ENCODE measurements at regions not wholly inside any gene's neighbourhood (a gene's known extent, or its start where the extent isn't known, plus 50 kb on each side); places are given as distances from the start of the nearest gene placed in this dataset.

- Histone ChIP-seq H3K4me1 (no peaks in the 10 kb centered on the region; the same call in 1 of the 2 replicates), H3K27me3 (no peaks in the 10 kb centered on the region), H3K4me3 (ENCODE audit: low read depth, low read length) (no peak overlapping the region), H3K9me3 (no peaks in the 10 kb centered on the region; the same call in 1 of the 2 replicates), H3K36me3 (no peaks in the 10 kb centered on the region)
- no peak for TF ChIP-seq CTCF (IDR thresholded peaks at IDR 0.05; ENCODE audit: low read depth, low read length)
- DNase-seq, result no peak
These were observed 99.6 kb downstream of the RPLP1 start for GRCh38 chr15:69552057-69552815.

DNA sequence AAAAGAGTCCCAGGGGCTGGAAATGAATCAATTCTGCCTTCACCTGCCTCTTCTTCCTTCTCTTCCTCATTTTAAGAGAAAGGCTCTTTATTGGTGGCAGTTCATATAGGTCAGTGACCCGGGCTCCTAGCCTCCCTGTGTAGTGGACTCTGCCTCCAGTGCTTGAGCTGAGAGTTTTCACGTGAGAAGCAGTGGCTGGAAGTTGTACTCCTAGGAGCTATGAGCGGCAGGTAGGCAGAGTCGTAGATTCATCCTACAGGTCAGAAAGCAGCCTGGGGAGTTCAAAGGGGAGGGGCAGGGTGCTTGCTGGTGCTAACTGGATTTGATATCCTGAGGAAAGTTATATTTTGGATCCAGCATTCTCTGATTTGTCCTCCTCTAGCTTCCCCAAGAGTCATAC, 101.1 kb downstream of the RPLP1 start:
- no peak for TF ChIP-seq CTCF (IDR thresholded peaks at IDR 0.05; ENCODE audit: low read depth, low read length)
- no peak overlapping the region for H3K4me3 ChIP-seq (ENCODE audit: low read depth, low read length)
- no peaks in the 10 kb centered on the region for H3K36me3 ChIP-seq
- no peaks in the 10 kb centered on the region; the same call in 1 of the 2 replicates for H3K4me1 ChIP-seq
- no peaks in the 10 kb centered on the region for H3K27me3 ChIP-seq
- no peaks in the 10 kb centered on the region; the same call in 1 of the 2 replicates for H3K9me3 ChIP-seq
- DNase-seq, result no peak

DNA sequence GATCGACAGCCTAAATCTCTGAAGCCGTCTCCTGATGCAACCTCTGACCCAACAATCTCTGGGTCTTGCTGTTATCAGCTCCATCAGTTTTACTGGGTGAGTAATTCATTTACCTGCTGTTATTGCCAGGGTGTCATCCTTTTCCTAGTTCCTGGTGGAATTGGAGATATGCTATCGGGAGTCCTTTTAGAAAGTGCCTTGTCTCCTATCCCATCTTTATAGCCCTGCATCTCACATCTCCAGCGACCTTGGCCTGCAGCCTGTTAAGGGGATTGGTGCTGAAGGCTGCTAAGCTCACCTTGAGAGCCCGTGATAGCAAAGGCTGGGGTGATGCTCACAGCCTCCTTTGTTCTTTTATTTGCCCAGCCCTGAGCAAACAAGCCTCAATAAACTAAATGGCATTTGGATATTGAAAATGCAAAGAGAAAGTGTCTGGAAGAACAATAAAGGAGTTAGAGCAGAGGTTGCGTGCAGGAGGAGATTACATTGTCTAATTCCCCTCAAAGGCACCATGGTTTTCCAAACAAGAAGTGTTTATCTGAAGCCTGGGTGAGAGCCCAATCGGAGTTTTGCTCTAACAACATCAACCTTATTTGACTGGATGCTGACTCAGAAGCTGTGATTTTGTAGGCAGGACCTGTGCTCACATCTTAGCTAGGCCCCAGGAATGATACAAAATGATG, 101.8 kb downstream of the RPLP1 start:
- DNase-seq, result no peak
- no peak overlapping the region for H3K4me3 ChIP-seq (ENCODE audit: low read depth, low read length)
- H3K9me3 ChIP-seq, result no peaks in the 10 kb centered on the region; the same call in 1 of the 2 replicates
- TF ChIP-seq CTCF (IDR thresholded peaks at IDR 0.05; ENCODE audit: low read depth, low read length), result no peak
- no peaks in the 10 kb centered on the region for H3K36me3 ChIP-seq
- H3K4me1 ChIP-seq, result no peaks in the 10 kb centered on the region
- H3K27me3 ChIP-seq, result no peaks in the 10 kb centered on the region

- TF ChIP-seq CTCF (IDR thresholded peaks at IDR 0.05; ENCODE audit: low read depth, low read length), result no peak
- H3K4me1 ChIP-seq, result no peaks in the 10 kb centered on the region
- no peak for DNase-seq
- no peaks in the 10 kb centered on the region for H3K27me3 ChIP-seq
- no peaks in the 10 kb centered on the region for H3K36me3 ChIP-seq
- no peaks in the 10 kb centered on the region; the same call in 1 of the 2 replicates for H3K9me3 ChIP-seq
- no peak overlapping the region for H3K4me3 ChIP-seq (ENCODE audit: low read depth, low read length)
These were observed 102.5 kb downstream of the RPLP1 start for GRCh38 chr15:69555080-69555479.

DNA sequence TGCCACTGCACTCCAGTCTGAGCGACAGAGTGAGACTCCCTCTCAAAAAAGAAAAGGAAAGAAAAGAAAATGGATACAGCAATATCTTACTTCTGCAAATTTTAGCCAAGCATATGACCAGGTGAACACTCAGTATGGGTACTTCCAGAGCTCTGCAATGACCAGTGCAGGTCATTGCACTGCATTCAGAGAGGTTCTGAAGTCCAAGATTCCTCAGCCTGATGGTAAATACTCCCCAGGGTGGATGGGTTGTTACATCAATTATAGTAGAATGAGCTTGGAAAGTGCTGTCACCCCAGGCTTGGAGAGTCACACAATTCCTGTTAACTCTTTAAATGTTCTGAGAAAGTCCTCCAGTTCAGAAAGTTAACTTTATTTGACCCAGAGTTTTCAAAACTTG, 103.7 kb downstream of the RPLP1 start:
- DNase-seq, result no peak
- Histone ChIP-seq H3K4me1 (peaks cover 5% of the 10 kb centered on the region), H3K27me3 (no peaks in the 10 kb centered on the region), H3K36me3 (no peaks in the 10 kb centered on the region), H3K4me3 (ENCODE audit: low read depth, low read length) (no peak overlapping the region), H3K9me3 (no peaks in the 10 kb centered on the region; the same call in 1 of the 2 replicates)
- no peak for TF ChIP-seq CTCF (IDR thresholded peaks at IDR 0.05; ENCODE audit: low read depth, low read length)

Measured in BE2C (cell line).